Stimulated activated CD4-positive, alpha-beta T cell treated with anti-CD3 and anti-CD28 coated beads, Interleukin-12 subunit alpha, Interleukin-12 subunit beta, amount 100 ng/mL, for 24 hours (primary cell): ENCODE measurements at regions not wholly inside any gene's neighbourhood (a gene's known extent, or its start where the extent isn't known, plus 50 kb on each side); places are given as distances from the start of the nearest gene placed in this dataset.
"Not testable (repeated sequence)": the region's sequence is repeated elsewhere in the genome, so short reads cannot be mapped to it uniquely, and the experiment has no call there.

ENCODE experiments used
- DNase-seq, 2 experiments: peaks; one replicate each; pipeline ENCODE4 v3.0.0-alpha.2; 2020; ENCODE audit warnings: low read depth in 2 of 2

GRCh38 chr3:33919312-33920120 lies 121.1 kb downstream of the PDCD6IP start:
- no peak for DNase-seq

- DNase-seq = no peak
Measured at GRCh38 chr3:33920511-33920910, 122.1 kb downstream of the PDCD6IP start.

- no peak for DNase-seq
Measured at GRCh38 chr3:33921608-33922007, 123.2 kb downstream of the PDCD6IP start.

GRCh38 chr3:33926998-33927605 lies 128.7 kb downstream of the PDCD6IP start:
- DNase-seq = no peak

GRCh38 chr3:33929813-33930212 lies 131.4 kb downstream of the PDCD6IP start:
- no peak for DNase-seq

- DNase-seq = no peak
Measured at GRCh38 chr3:33931512-33931911, 133.1 kb downstream of the PDCD6IP start.

GRCh38 chr3:33932010-33932764 lies 133.8 kb downstream of the PDCD6IP start:
- DNase-seq = no peak

- no peak for DNase-seq
Measured at GRCh38 chr3:33936171-33936920, 137.9 kb downstream of the PDCD6IP start.

GRCh38 chr3:33936921-33937525 lies 138.6 kb downstream of the PDCD6IP start:
- DNase-seq = no peak

GRCh38 chr3:33937628-33938027 lies 139.2 kb downstream of the PDCD6IP start:
- no peak for DNase-seq

GRCh38 chr3:33940149-33940548 lies 141.7 kb downstream of the PDCD6IP start:
- DNase-seq = no peak

- DNase-seq = no peak
Measured at GRCh38 chr3:33940736-33941135, 142.3 kb downstream of the PDCD6IP start.

- DNase-seq = no peak
Measured at GRCh38 chr3:33941804-33942203, 143.4 kb downstream of the PDCD6IP start.

- no peak for DNase-seq
Measured at GRCh38 chr3:33942483-33943150, 144.2 kb downstream of the PDCD6IP start.

- no peak for DNase-seq
Measured at GRCh38 chr3:33943277-33943676, 144.8 kb downstream of the PDCD6IP start.

- DNase-seq = not testable (repeated sequence)
Measured at GRCh38 chr3:33946612-33947011, 148.2 kb downstream of the PDCD6IP start.

- DNase-seq = no peak
Measured at GRCh38 chr3:33947272-33948195, 149.1 kb downstream of the PDCD6IP start.

- no peak for DNase-seq
Measured at GRCh38 chr3:33949074-33949473, 150.6 kb downstream of the PDCD6IP start.

GRCh38 chr3:33954956-33955355 lies 156.5 kb downstream of the PDCD6IP start:
- no peak for DNase-seq

- DNase-seq = no peak
Measured at GRCh38 chr3:33956206-33956605, 157.8 kb downstream of the PDCD6IP start.
